HEK293T (cell line): ENCODE measurements at regions not wholly inside any gene's neighbourhood (a gene's known extent, or its start where the extent isn't known, plus 50 kb on each side); places are given as distances from the start of the nearest gene placed in this dataset.

ENCODE experiments used
- ARNT ChIP-seq: fragments of 450-650 bp; IDR thresholded peaks from 2 replicates; pipeline ENCODE4 v1.6.1; 2017; ENCODE audit warnings: mild to moderate bottlenecking
- BHLHE40 ChIP-seq: fragments of 450-650 bp; IDR thresholded peaks from 2 replicates; pipeline ENCODE4 v1.6.1; 2016; ENCODE audit warnings: mild to moderate bottlenecking, moderate library complexity, borderline replicate concordance
- CTBP1 ChIP-seq: fragments of 450-650 bp; IDR thresholded peaks from 2 replicates; pipeline ENCODE4 v1.6.1; 2016; ENCODE audit warnings: borderline replicate concordance
- ELF4 ChIP-seq: fragments of 450-650 bp; IDR thresholded peaks from 2 replicates; pipeline ENCODE4 v1.6.1; 2017; ENCODE audit warnings: antibody characterized with exemption
- FOXK2 ChIP-seq: fragments of 450-650 bp; IDR thresholded peaks from 2 replicates; pipeline ENCODE4 v1.6.1; 2016; ENCODE audit warnings: mild to moderate bottlenecking
- NFRKB ChIP-seq: fragments of 450-650 bp; IDR thresholded peaks from 2 replicates; pipeline ENCODE4 v1.6.1; 2016; ENCODE audit warnings: mild to moderate bottlenecking, moderate library complexity
- SUZ12 ChIP-seq: fragments of 450-650 bp; IDR thresholded peaks from 2 replicates; pipeline ENCODE4 v1.6.1; 2016; ENCODE audit warnings: mild to moderate bottlenecking
- TARDBP ChIP-seq: fragments of 450-650 bp; IDR thresholded peaks from 2 replicates; pipeline ENCODE4 v1.6.1; 2016

DNA sequence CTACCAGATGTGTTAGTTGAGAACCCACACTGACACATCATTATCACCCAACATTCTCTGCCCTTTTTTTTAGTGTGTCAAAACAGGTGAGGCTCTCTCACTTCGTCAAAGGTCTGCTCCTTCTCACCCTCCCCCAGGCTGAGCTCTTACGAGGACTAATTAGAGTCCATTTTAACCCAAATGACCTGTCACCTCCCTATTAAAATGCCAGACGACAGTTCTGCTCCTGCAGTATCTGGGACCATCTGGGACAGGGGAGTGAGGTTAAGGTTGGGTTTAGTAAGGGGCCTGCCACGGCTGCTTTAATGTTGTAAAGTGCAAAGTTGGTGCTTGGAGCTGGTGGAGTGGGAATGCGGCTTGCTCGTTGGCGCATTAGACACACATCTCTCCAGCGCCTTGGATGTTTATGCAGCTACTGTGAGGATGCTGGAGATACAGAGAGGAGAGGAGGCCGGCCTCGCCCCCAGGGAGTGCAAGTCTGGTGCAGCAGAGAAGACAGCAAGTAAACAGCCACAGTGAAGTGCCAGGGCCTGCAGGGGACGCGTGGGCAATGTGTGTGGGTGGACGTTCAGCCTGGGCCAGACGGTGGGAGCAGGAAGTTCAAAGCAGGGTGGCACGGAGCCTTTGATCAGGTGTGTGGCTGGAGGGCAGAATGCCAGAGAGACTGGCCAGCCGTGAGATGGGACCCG lies 96.2 kb downstream of the C9orf50 start:
- TF ChIP-seq CTBP1 (no peak), TARDBP (no peak), SUZ12 (no peak), BHLHE40 (no peak), NFRKB (no peak), ARNT (no peak), FOXK2 (no peak), ELF4 (no peak)
